HCT116 (cell line): ENCODE measurements at regions not wholly inside any gene's neighbourhood (a gene's known extent, or its start where the extent isn't known, plus 50 kb on each side); places are given as distances from the start of the nearest gene placed in this dataset.

ENCODE experiments used
- ATAC-seq: fragments of 200-7000 bp; cut with Tn5 transposase; 2 replicates; pipeline ENCODE4 v1.9.1; 2020; ENCODE audit warnings: mild to moderate bottlenecking, moderate library complexity
- BruUV-seq: library from RNA; stranded (reverse); fragments of 400-500 nt; replicated peaks from 2 replicates; lab custom pipeline; 2021; lab: Mats Ljungman, UMichigan
- CTCF ChIA-PET: fragments of 300-600 bp; sonication (Branson Sonifier 250); formaldehyde crosslinking; loops from one replicate; lab custom pipeline; 2021; ENCODE audit warnings: antibody characterized with exemption; lab: Charles Lee
- POLR2A ChIA-PET: fragments of 300-600, 350-600 bp; sonication (Branson Sonifier 250); formaldehyde crosslinking; loops from one replicate; lab custom pipeline; 2021; ENCODE audit warnings: antibody characterized with exemption; lab: Charles Lee
- RAD21 ChIA-PET, 2 experiments: fragments of 300-600 bp; sonication (Branson Sonifier 250); formaldehyde crosslinking; loops; one replicate each; lab custom pipeline; 2023; ENCODE audit warnings: low total read pairs in 2 of 2; ENCODE audit not compliant: uncharacterized antibody in 2 of 2, unreplicated experiment in 2 of 2, low non-redundant PET in 1 of 2; lab: Charles Lee
- DNase-seq: peaks from one replicate; pipeline ENCODE4 v3.0.0-alpha.2; 2010; ENCODE audit warnings: low read depth, low spot score
- H2AFZ ChIP-seq: fragments of 200-600 bp; shearing (Covaris generic), sonication (generic); 2 replicates; pipeline ENCODE4 v1.6.1; 2017; ENCODE audit warnings: low read depth, mixed run types, mixed read lengths, antibody characterized with exemption, low read length; ENCODE audit not compliant: poor library complexity, severe bottlenecking
- H3K27ac ChIP-seq: 2 replicates; pipeline ENCODE4 v1.5.1; 2012; ENCODE audit warnings: low read depth, low read length
- H3K27me3 ChIP-seq: fragments of 200-600 bp; sonication (generic); 2 replicates; pipeline ENCODE4 v1.6.1; 2016; ENCODE audit warnings: mixed run types, low read length, mixed read lengths; ENCODE audit not compliant: insufficient read depth
- H3K36me3 ChIP-seq, 2 experiments: fragments of 200-500 bp in 1 of 2; fragments of 200-600 bp in 1 of 2; sonication (Bioruptor generic) in 1 of 2; sonication (generic) in 1 of 2; 2 replicates each; pipeline versions ENCODE4 v1.5.1 to v1.6.1; 2014 to 2016; ENCODE audit warnings: low read length in 2 of 2, inconsistent platforms in 1 of 2, mixed read lengths in 1 of 2, mixed run types in 1 of 2; ENCODE audit not compliant: insufficient read depth in 2 of 2, control insufficient read depth in 1 of 2
- H3K4me1 ChIP-seq, 2 experiments: fragments of 200-600 bp in 1 of 2; sonication (generic) in 1 of 2; 2 replicates each; pipeline versions ENCODE4 v1.5.1 to v1.6.1; 2012 to 2017; ENCODE audit warnings: low read length in 2 of 2, inconsistent platforms in 1 of 2, mild to moderate bottlenecking in 1 of 2, mixed read lengths in 1 of 2, mixed run types in 1 of 2, moderate library complexity in 1 of 2; ENCODE audit not compliant: insufficient read depth in 2 of 2, control insufficient read depth in 1 of 2
- H3K4me2 ChIP-seq: fragments of 200-600 bp; sonication (generic); 2 replicates; pipeline ENCODE4 v1.6.1; 2017; ENCODE audit warnings: mixed run types, low read length, mixed read lengths
- H3K4me3 ChIP-seq, 2 experiments: fragments of 200-600 bp in 1 of 2; sonication (generic) in 1 of 2; replicated peaks in 1 of 2; 2 replicates each; pipeline ENCODE4 v1.5.1; 2011 to 2016; ENCODE audit warnings: low read length in 2 of 2, control low read depth in 1 of 2, low read depth in 1 of 2, mild to moderate bottlenecking in 1 of 2, mixed read lengths in 1 of 2, mixed run types in 1 of 2
- H3K79me2 ChIP-seq: fragments of 200-600 bp; sonication (generic); 2 replicates; pipeline ENCODE4 v1.6.1; 2017; ENCODE audit warnings: mild to moderate bottlenecking, mixed run types, low read length, moderate library complexity, mixed read lengths; ENCODE audit not compliant: insufficient read depth
- H3K9ac ChIP-seq: fragments of 200-600 bp; sonication (generic); 2 replicates; pipeline ENCODE4 v1.6.1; 2016; ENCODE audit warnings: low read length, mixed read lengths
- H3K9me2 ChIP-seq: fragments of 200-600 bp; sonication (generic), shearing (Covaris generic); 2 replicates; pipeline ENCODE4 v1.6.1; 2017; ENCODE audit warnings: mixed run types, mild to moderate bottlenecking, moderate library complexity; ENCODE audit not compliant: insufficient read depth
- H3K9me3 ChIP-seq, 2 experiments: fragments of 200-500 bp in 1 of 2; fragments of 200-600 bp in 1 of 2; sonication (Bioruptor generic) in 1 of 2; sonication (generic) in 1 of 2; 2 replicates each; pipeline ENCODE4 v1.6.1; 2014 to 2017; ENCODE audit warnings: low read length in 2 of 2, mixed read lengths in 2 of 2, inconsistent platforms in 1 of 2, low read depth in 1 of 2, mild to moderate bottlenecking in 1 of 2, mixed run types in 1 of 2, moderate library complexity in 1 of 2; ENCODE audit not compliant: control insufficient read depth in 1 of 2, insufficient read depth in 1 of 2
- H4K20me1 ChIP-seq: fragments of 200-600 bp; sonication (generic), shearing (Covaris generic); 2 replicates; pipeline ENCODE4 v1.6.1; 2017; ENCODE audit warnings: mixed run types, mild to moderate bottlenecking, moderate library complexity; ENCODE audit not compliant: insufficient read depth
- EGR1 ChIP-seq: IDR thresholded peaks from 2 replicates; pipeline ENCODE4 v1.6.1; 2012; ENCODE audit warnings: low read depth
- ELF1 ChIP-seq: IDR thresholded peaks from 2 replicates; pipeline ENCODE4 v1.6.1; 2012; ENCODE audit warnings: low read depth, borderline replicate concordance
- EZH2 ChIP-seq: fragments of 200-600 bp; sonication (generic); IDR thresholded peaks from 2 replicates; pipeline ENCODE4 v1.6.1; 2017; ENCODE audit warnings: antibody characterized with exemption, mixed run types
- EZH2phosphoT487 ChIP-seq: fragments of 200-600 bp; IDR thresholded peaks from 2 replicates; pipeline ENCODE4 v1.6.1; 2018; ENCODE audit warnings: antibody characterized with exemption, borderline replicate concordance
- FOSL1 ChIP-seq: IDR thresholded peaks from 2 replicates; pipeline ENCODE4 v1.6.1; 2012; ENCODE audit warnings: low read depth
- JUND ChIP-seq: IDR thresholded peaks from 2 replicates; pipeline ENCODE4 v1.6.1; 2012
- RAD21 ChIP-seq: IDR thresholded peaks from 2 replicates; pipeline ENCODE4 v1.6.1; 2012; ENCODE audit warnings: low read depth, mild to moderate bottlenecking
- SIN3A ChIP-seq: IDR thresholded peaks from 2 replicates; pipeline ENCODE4 v1.6.1; 2012; ENCODE audit warnings: low read depth
- SP1 ChIP-seq: IDR thresholded peaks from 2 replicates; pipeline ENCODE4 v1.6.1; 2012; ENCODE audit warnings: low read depth
- SRF ChIP-seq: IDR thresholded peaks from 2 replicates; pipeline ENCODE4 v1.6.1; 2012; ENCODE audit warnings: low read depth
- ZFX ChIP-seq: fragments of 450-650 bp; IDR thresholded peaks from 2 replicates; pipeline ENCODE4 v1.6.1; 2017
- ZNF274 ChIP-seq: fragments of 200-500 bp; sonication (Bioruptor generic); IDR thresholded peaks from 2 replicates; pipeline ENCODE4 v1.6.1; 2014; ENCODE audit warnings: mild to moderate bottlenecking, low read depth, low read length, inconsistent platforms
- intact Hi-C: fragments of 100-400 bp; cut with micrococcal nuclease; formaldehyde crosslinking; loops from 2 replicates; pipeline ENCODE4 v1.10.0; 2022
- TF ChIP-seq, protein P1 (sequence below), 3 experiments: fragments of 200-600 bp in 1 of 3; sonication (generic) in 1 of 3; IDR thresholded peaks in 2 of 3; conservative IDR thresholded peaks in 1 of 3; 2 replicates each; pipeline ENCODE4 v1.5.1; 2012 to 2017; ENCODE audit warnings: low read depth in 2 of 3, low read length in 2 of 3, antibody characterized with exemption in 1 of 3, borderline replicate concordance in 1 of 3, control low read depth in 1 of 3, mild to moderate bottlenecking in 1 of 3, mixed read lengths in 1 of 3, mixed run types in 1 of 3, moderate library complexity in 1 of 3; ENCODE audit not compliant: insufficient read depth in 1 of 3
- TF ChIP-seq, protein P2 (sequence below): IDR thresholded peaks from 2 replicates; pipeline ENCODE4 v1.6.1; 2012
- TF ChIP-seq, protein P3 (sequence below): IDR thresholded peaks from 2 replicates; pipeline ENCODE4 v1.6.1; 2012; ENCODE audit warnings: low read depth

DNA sequence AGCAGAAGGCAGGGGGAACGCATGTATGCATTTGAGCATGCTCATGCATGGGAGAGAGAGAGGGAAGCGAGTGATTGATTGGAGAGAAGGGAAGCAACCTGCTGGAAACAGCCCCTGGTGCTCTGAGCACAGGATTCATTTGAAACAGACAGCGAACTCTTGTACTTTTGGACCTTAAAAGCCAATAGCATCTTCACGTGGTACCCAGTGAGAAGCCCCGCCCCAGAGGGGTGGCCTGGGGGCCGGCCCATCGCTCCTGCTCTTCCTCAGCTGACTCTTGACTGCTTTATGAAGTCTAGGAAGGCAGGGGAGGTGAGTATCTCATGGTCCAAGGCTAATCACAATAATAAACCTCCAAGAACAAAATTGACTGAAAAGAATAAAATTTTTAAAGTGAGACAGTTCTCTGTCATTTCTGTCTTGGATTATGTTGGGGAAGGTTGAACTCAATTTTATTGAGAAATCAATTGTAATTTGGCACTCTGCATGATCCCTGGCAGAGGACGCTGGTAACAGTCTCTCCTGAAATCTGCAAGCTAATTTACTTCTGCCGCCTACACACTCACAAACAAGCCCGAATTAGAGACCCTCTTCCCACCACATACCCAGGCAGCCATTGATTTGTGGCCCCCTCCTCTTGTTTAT, 168.2 kb upstream of the PPARGC1A start:
- H3K27ac ChIP-seq = no peak overlapping the region
- H3K4me2 ChIP-seq = no peak overlapping the region
- DNase-seq (no peak), ATAC-seq (no peak)
- H2AFZ ChIP-seq = no peak overlapping the region
- H3K9ac ChIP-seq = no peak overlapping the region
- no peaks in the 10 kb centered on the region for H3K4me1 ChIP-seq
- CTCF ChIA-PET = no interaction called here
- H3K79me2 ChIP-seq = no peaks in the 10 kb centered on the region
- H3K9me2 ChIP-seq = no peaks in the 10 kb centered on the region
- no TSS peak for BruUV-seq
- no peaks in the 10 kb centered on the region for H4K20me1 ChIP-seq
- H3K4me3 ChIP-seq = no peak overlapping the region
- RAD21 ChIA-PET = no interaction called here
- intact Hi-C loops = no loop called here
- H3K36me3 ChIP-seq = no peaks in the 10 kb centered on the region
- H3K27me3 ChIP-seq = no peaks in the 10 kb centered on the region
- peaks cover 2 to 3% of the 10 kb centered on the region in 2 experiments; a peak in 2 of 4 replicates for H3K9me3 ChIP-seq
- POLR2A ChIA-PET = no interaction called here
- TF ChIP-seq ZFX (no peak), FOSL1 (no peak), RAD21 (no peak), EGR1 (no peak), JUND (no peak), ZNF274 (no peak), EZH2phosphoT487 (no peak), SRF (no peak), ELF1 (no peak), SIN3A (no peak), SP1 (no peak), EZH2 (no peak)
- TF ChIP-seq, protein P1, sequence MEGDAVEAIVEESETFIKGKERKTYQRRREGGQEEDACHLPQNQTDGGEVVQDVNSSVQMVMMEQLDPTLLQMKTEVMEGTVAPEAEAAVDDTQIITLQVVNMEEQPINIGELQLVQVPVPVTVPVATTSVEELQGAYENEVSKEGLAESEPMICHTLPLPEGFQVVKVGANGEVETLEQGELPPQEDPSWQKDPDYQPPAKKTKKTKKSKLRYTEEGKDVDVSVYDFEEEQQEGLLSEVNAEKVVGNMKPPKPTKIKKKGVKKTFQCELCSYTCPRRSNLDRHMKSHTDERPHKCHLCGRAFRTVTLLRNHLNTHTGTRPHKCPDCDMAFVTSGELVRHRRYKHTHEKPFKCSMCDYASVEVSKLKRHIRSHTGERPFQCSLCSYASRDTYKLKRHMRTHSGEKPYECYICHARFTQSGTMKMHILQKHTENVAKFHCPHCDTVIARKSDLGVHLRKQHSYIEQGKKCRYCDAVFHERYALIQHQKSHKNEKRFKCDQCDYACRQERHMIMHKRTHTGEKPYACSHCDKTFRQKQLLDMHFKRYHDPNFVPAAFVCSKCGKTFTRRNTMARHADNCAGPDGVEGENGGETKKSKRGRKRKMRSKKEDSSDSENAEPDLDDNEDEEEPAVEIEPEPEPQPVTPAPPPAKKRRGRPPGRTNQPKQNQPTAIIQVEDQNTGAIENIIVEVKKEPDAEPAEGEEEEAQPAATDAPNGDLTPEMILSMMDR (IDR thresholded peaks at IDR 0.05 in 2 of 3, conservative IDR thresholded peaks at IDR 0.05 in 1 of 3; ENCODE audit: borderline replicate concordance in 1 of 3, insufficient read depth in 1 of 3, low read depth in 2 of 3, low read length in 2 of 3) = no peak
- TF ChIP-seq, protein P2, sequence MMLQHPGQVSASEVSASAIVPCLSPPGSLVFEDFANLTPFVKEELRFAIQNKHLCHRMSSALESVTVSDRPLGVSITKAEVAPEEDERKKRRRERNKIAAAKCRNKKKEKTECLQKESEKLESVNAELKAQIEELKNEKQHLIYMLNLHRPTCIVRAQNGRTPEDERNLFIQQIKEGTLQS = no peak
- TF ChIP-seq, protein P3, sequence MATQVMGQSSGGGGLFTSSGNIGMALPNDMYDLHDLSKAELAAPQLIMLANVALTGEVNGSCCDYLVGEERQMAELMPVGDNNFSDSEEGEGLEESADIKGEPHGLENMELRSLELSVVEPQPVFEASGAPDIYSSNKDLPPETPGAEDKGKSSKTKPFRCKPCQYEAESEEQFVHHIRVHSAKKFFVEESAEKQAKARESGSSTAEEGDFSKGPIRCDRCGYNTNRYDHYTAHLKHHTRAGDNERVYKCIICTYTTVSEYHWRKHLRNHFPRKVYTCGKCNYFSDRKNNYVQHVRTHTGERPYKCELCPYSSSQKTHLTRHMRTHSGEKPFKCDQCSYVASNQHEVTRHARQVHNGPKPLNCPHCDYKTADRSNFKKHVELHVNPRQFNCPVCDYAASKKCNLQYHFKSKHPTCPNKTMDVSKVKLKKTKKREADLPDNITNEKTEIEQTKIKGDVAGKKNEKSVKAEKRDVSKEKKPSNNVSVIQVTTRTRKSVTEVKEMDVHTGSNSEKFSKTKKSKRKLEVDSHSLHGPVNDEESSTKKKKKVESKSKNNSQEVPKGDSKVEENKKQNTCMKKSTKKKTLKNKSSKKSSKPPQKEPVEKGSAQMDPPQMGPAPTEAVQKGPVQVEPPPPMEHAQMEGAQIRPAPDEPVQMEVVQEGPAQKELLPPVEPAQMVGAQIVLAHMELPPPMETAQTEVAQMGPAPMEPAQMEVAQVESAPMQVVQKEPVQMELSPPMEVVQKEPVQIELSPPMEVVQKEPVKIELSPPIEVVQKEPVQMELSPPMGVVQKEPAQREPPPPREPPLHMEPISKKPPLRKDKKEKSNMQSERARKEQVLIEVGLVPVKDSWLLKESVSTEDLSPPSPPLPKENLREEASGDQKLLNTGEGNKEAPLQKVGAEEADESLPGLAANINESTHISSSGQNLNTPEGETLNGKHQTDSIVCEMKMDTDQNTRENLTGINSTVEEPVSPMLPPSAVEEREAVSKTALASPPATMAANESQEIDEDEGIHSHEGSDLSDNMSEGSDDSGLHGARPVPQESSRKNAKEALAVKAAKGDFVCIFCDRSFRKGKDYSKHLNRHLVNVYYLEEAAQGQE = no peak
